Fibroblast of skin of back (primary cell): ENCODE measurements at regions not wholly inside any gene's neighbourhood (a gene's known extent, or its start where the extent isn't known, plus 50 kb on each side); places are given as distances from the start of the nearest gene placed in this dataset.

ENCODE experiments used
- DNase-seq: peaks from one replicate; pipeline ENCODE4 v3.0.0-alpha.2; 2013

GRCh38 chr7:88495881-88496725 lies 189.4 kb upstream of the STEAP4 start:
- DNase-seq: no peak

- DNase-seq: no peak
These were observed 185.5 kb upstream of the STEAP4 start for GRCh38 chr7:88492153-88492552.

GRCh38 chr7:88490874-88491273 lies 184.2 kb upstream of the STEAP4 start:
- DNase-seq: no peak

GRCh38 chr7:88490161-88490560 lies 183.5 kb upstream of the STEAP4 start:
- no peak for DNase-seq

GRCh38 chr7:88485821-88486220 lies 179.1 kb upstream of the STEAP4 start:
- no peak for DNase-seq

- no peak for DNase-seq
These were observed 177.9 kb upstream of the STEAP4 start for GRCh38 chr7:88484551-88484950.

- no peak for DNase-seq
These were observed 174.2 kb upstream of the STEAP4 start for GRCh38 chr7:88480896-88481295.

GRCh38 chr7:88480271-88480670 lies 173.6 kb upstream of the STEAP4 start:
- DNase-seq: no peak

GRCh38 chr7:88477976-88478375 lies 171.3 kb upstream of the STEAP4 start:
- DNase-seq: no peak

- no peak for DNase-seq
These were observed 158.9 kb upstream of the STEAP4 start for GRCh38 chr7:88465600-88465999.

- no peak for DNase-seq
These were observed 156.1 kb upstream of the STEAP4 start for GRCh38 chr7:88462799-88463198.

GRCh38 chr7:88460650-88461049 lies 154.0 kb upstream of the STEAP4 start:
- no peak for DNase-seq

GRCh38 chr7:88458946-88459345 lies 152.3 kb upstream of the STEAP4 start:
- DNase-seq: no peak

GRCh38 chr7:88458279-88458678 lies 151.6 kb upstream of the STEAP4 start:
- no peak for DNase-seq

- DNase-seq: no peak
These were observed 150.6 kb upstream of the STEAP4 start for GRCh38 chr7:88457320-88457719.

GRCh38 chr7:88456490-88456889 lies 149.8 kb upstream of the STEAP4 start:
- DNase-seq: no peak

GRCh38 chr7:88455696-88456095 lies 149.0 kb upstream of the STEAP4 start:
- DNase-seq: peak; percentile 3

- DNase-seq: no peak
These were observed 146.0 kb upstream of the STEAP4 start for GRCh38 chr7:88452646-88453045.

GRCh38 chr7:88450874-88451273 lies 144.2 kb upstream of the STEAP4 start:
- DNase-seq: no peak

GRCh38 chr7:88449410-88449809 lies 142.7 kb upstream of the STEAP4 start:
- no peak for DNase-seq

- no peak for DNase-seq
These were observed 135.7 kb upstream of the STEAP4 start for GRCh38 chr7:88442413-88442812.

GRCh38 chr7:88437132-88437531 lies 130.4 kb upstream of the STEAP4 start:
- DNase-seq: no peak

- no peak for DNase-seq
These were observed 125.6 kb upstream of the STEAP4 start for GRCh38 chr7:88432301-88432700.

GRCh38 chr7:88431882-88432281 lies 125.2 kb upstream of the STEAP4 start:
- no peak for DNase-seq

- DNase-seq: peak; percentile 11
These were observed 122.7 kb upstream of the STEAP4 start for GRCh38 chr7:88429382-88429781.
